ENCODE measurements at regions not wholly inside any gene's neighbourhood (a gene's known extent, or its start where the extent isn't known, plus 50 kb on each side); places are given as distances from the start of the nearest gene placed in this dataset.

DNA sequence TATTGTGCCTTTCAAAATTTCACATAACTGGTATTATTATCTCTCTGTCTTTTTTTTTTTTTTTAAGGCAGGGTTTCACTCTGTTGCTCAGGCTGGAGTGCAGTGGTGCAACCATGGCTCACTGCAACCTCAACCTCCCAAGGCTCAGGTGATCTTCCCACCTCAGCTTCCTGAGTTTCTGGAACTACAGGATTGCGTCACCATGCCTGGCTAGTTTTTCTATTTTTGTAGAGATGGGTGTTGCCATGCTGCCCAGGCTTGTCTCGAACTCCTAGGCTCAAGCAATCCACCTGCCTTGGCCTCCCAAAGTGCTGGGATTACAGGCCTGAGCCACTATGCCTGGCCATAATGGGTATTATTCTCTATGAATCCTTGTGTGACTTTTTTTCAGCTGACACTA lies 402.3 kb upstream of the SMARCA2 start:
- Mint-ChIP-seq H3K36me3 (ENCODE audit: low read depth) (no peaks in the 10 kb centered on the region), H3K4me1 (ENCODE audit: low read depth) (no peaks in the 10 kb centered on the region), H3K27ac (no peak overlapping the region), H3K27me3 (ENCODE audit: insufficient read depth) (peaks cover 2% of the 10 kb centered on the region), H3K4me3 (no peak overlapping the region), H3K9me3 (no peaks in the 10 kb centered on the region)
- intact Hi-C loops (cut with micrococcal nuclease), result no loop called here
- DNase-seq (ENCODE audit: low spot score), result no peak

DNA sequence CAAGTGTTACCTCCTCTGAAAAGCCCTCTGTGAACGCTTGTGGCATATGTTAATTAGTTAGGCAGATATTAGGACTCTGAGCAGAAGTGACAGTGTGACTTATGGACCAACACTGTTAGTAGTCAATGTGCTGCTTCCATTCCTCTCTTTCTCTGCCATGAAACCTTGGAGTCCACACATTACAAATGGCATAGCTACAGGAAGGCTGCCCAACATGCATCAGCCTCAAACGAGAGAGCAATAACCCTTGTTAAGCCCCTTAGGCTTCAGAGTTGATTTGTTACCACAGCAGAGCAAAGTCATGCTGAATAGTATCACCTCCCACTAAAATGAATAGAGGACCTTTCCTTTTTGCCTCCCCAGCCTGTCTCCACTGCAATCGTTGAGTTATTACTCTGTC lies 397.7 kb upstream of the SMARCA2 start:
- Mint-ChIP-seq H3K4me3 (no peak overlapping the region), H3K36me3 (ENCODE audit: low read depth) (no peaks in the 10 kb centered on the region), H3K9me3 (no peaks in the 10 kb centered on the region), H3K27ac (no peak overlapping the region), H3K27me3 (ENCODE audit: insufficient read depth) (peaks cover 5% of the 10 kb centered on the region), H3K4me1 (ENCODE audit: low read depth) (no peaks in the 10 kb centered on the region)
- intact Hi-C loops (cut with micrococcal nuclease), result no loop called here
- DNase-seq (ENCODE audit: low spot score), result no peak

DNA sequence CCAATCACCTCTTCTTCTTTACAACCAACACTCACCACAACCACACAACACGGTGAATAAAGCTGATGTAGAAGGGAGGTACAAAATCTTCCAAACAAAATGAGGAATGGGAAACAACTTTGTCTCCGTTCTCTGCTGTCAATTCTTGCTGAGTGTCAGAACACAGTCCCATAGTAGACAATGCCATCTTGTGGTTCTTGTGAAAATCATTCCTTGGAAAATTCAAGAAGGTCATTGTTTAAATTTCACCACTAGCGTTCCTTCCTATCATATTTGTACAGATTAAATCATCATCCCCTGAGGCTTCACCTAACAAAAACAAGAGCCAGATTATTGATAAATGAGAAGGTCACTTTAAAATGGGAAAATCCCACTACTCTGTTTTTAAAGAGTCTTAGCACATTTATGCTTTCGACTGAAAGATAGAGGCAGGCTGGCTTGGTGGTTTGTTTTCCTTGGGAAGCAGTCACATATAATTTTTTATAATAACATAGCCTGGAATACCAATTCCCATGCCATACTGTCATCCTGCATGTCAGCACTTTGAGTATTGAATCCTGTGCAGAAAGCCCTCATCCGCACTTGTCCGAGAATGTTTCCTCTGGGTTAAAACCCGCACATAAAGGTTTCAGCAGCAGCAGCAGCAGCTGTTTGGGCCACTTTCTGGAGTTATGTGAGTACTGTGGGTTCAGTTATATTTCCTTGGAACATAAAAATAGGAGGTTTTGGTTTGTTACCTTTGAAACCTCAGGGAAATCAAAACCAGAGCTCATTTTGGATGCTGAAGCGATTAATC lies 395.0 kb upstream of the SMARCA2 start:
- no peaks in the 10 kb centered on the region for H3K9me3 Mint-ChIP-seq
- no peaks in the 10 kb centered on the region for H3K36me3 Mint-ChIP-seq (ENCODE audit: low read depth)
- no peaks in the 10 kb centered on the region for H3K4me1 Mint-ChIP-seq (ENCODE audit: low read depth)
- H3K4me3 Mint-ChIP-seq, result no peak overlapping the region
- intact Hi-C loops (cut with micrococcal nuclease), result no loop called here
- DNase-seq (ENCODE audit: low spot score), result no peak
- H3K27me3 Mint-ChIP-seq (ENCODE audit: insufficient read depth), result peaks cover 3% of the 10 kb centered on the region
- H3K27ac Mint-ChIP-seq, result no peak overlapping the region

DNA sequence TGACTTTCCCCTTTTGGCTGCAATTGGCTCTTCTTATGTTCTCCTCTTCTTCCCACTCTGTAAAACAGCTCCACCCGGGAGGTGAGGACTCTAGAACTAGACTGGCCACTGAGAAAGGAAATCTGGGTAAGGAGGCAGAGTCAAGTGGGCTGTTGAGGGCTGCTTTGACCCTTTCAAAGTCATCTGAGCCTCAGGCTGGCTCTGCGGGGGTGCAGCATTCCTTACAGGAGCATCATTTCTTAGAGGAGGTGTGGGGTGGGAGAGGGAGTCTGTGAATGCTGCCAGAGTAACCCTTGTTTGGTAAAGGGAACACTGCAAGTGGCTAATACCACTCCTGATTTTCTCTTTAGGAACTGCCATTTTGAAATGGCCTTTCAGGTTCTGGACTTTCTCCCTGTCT lies 377.7 kb upstream of the SMARCA2 start:
- Mint-ChIP-seq H3K27me3 (ENCODE audit: insufficient read depth) (no peaks in the 10 kb centered on the region), H3K27ac (no peak overlapping the region), H3K36me3 (ENCODE audit: low read depth) (no peaks in the 10 kb centered on the region), H3K9me3 (no peaks in the 10 kb centered on the region), H3K4me1 (ENCODE audit: low read depth) (no peaks in the 10 kb centered on the region), H3K4me3 (no peak overlapping the region)
- no peak for DNase-seq (ENCODE audit: low spot score)
- intact Hi-C loops (cut with micrococcal nuclease), result no loop called here

DNA sequence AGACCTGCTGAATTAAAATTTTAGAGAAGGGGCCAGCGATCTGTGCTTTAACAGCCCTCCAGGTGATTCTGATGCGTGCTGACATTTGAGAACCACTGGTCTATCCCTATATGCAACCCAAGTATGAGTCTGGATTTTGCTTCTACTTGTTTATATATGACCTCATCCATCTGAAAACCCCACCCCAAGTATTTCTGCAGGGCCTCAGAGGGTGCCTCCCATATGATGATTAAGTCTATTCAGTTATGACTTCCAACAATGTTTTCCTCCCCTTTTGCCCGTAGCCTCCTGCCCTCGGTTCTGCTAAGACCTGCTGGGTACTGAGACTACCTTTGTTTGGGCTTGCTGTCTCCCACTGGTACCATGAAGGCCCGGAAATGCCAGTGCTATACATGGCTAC lies 376.0 kb upstream of the SMARCA2 start:
- no peaks in the 10 kb centered on the region for H3K4me1 Mint-ChIP-seq (ENCODE audit: low read depth)
- H3K27ac Mint-ChIP-seq, result no peak overlapping the region
- H3K27me3 Mint-ChIP-seq (ENCODE audit: insufficient read depth), result no peaks in the 10 kb centered on the region
- H3K4me3 Mint-ChIP-seq, result no peak overlapping the region
- DNase-seq (ENCODE audit: low spot score), result no peak
- intact Hi-C loops (cut with micrococcal nuclease), result no loop called here
- H3K9me3 Mint-ChIP-seq, result no peaks in the 10 kb centered on the region
- no peaks in the 10 kb centered on the region for H3K36me3 Mint-ChIP-seq (ENCODE audit: low read depth)

DNA sequence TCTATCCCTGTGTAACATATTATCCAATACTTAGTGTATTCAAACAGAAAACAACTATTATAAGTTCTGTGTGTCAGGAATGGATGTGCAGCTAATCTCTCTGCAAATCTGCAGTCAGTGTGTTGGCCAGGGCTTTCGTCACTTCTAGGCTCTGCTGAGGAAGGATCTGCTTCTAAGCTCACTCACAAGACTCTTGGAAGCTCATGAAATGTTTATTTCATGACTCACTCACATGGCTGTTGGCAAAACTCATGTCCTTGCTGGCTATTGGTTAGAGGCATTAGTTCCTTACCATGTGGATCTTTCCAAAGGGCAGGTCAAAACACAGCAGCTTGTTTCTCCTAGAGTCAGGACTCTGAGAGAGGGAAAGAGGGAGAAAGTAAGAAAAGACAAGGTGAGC lies 367.4 kb upstream of the SMARCA2 start:
- no peak overlapping the region for H3K27ac Mint-ChIP-seq
- no peak overlapping the region for H3K4me3 Mint-ChIP-seq
- no peaks in the 10 kb centered on the region for H3K9me3 Mint-ChIP-seq
- intact Hi-C loops (cut with micrococcal nuclease), result no loop called here
- H3K27me3 Mint-ChIP-seq (ENCODE audit: insufficient read depth), result peaks cover 4% of the 10 kb centered on the region
- no peaks in the 10 kb centered on the region for H3K36me3 Mint-ChIP-seq (ENCODE audit: low read depth)
- no peak for DNase-seq (ENCODE audit: low spot score)
- H3K4me1 Mint-ChIP-seq (ENCODE audit: low read depth), result no peaks in the 10 kb centered on the region

DNA sequence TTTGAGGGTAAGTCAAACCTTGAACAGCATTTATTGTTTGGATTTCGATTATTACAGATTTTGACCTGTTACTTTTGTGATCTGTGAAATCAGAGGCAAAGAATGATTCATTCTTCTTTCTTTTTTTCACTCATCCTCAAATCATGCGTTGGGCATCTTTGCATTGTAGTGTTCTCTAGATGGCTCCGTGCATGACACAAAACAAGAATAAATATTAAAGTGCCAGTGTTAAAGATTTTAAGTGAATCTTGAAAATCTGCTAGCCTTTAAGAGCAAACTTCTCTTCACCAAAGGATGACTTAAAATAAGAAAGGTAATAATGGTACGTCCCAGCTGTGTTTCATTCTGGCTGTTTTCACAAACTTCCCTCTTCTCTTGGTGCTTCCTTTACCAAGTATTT lies 361.9 kb upstream of the SMARCA2 start:
- intact Hi-C loops (cut with micrococcal nuclease), result no loop called here
- H3K36me3 Mint-ChIP-seq (ENCODE audit: low read depth), result no peaks in the 10 kb centered on the region
- no peak for DNase-seq (ENCODE audit: low spot score)
- no peak overlapping the region for H3K4me3 Mint-ChIP-seq
- H3K27me3 Mint-ChIP-seq (ENCODE audit: insufficient read depth), result peaks cover 4% of the 10 kb centered on the region
- H3K27ac Mint-ChIP-seq, result no peak overlapping the region
- no peaks in the 10 kb centered on the region for H3K9me3 Mint-ChIP-seq
- H3K4me1 Mint-ChIP-seq (ENCODE audit: low read depth), result no peaks in the 10 kb centered on the region

DNA sequence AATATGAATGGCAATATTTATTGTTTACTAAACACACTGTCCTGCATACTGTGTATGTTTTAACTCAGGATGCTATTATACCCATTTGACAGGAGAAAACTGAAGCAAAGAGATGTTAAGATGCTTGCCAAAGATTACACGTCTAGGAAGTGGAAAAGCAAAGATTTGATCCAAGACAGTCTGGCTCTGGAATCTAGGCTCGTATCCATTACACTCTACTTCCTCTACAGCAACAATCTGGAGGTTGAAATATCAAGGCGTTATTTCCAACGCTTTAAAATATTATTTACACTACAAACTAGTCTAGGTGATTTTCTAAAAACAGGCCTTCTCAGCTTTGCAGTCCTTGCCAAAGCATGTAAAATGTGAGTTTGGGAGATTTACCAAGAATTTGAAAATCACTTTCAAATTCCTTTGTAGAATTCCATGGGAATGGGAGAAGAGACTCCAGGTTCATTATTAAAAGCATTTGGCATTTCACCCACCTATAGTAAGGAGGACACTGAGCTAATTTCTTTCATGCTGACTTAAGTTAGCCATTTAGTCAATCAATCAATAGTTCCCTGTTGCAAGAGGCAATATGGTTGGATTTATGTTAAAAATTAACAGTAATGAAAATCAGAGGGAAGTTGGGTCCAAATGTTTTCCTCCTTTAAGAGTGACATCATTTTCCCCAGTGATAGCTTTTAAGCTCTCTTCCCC lies 356.3 kb upstream of the SMARCA2 start:
- Mint-ChIP-seq H3K9me3 (no peaks in the 10 kb centered on the region), H3K4me1 (ENCODE audit: low read depth) (no peaks in the 10 kb centered on the region), H3K4me3 (no peak overlapping the region), H3K27ac (no peak overlapping the region), H3K27me3 (ENCODE audit: insufficient read depth) (no peaks in the 10 kb centered on the region), H3K36me3 (ENCODE audit: low read depth) (no peaks in the 10 kb centered on the region)
- no peak for DNase-seq (ENCODE audit: low spot score)
- intact Hi-C loops (cut with micrococcal nuclease), result no loop called here

DNA sequence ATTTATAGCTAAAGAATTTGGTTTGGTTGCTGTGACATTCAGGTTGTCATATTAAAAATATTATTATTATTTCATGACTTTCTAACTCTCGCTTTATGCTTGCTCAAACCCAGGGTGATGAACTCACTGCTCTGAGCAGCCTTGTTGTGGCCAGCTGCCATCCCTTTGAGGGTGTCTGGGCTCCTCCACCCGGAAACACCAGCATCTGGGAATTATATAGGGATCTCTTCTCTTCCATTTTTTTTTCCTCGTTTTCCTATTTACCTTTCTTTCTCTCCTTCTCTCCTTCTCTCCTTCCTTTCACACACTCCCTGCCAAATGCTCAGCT lies 355.8 kb upstream of the SMARCA2 start:
- intact Hi-C loops (cut with micrococcal nuclease), result no loop called here
- H3K27ac Mint-ChIP-seq, result no peak overlapping the region
- H3K9me3 Mint-ChIP-seq, result no peaks in the 10 kb centered on the region
- no peak overlapping the region for H3K4me3 Mint-ChIP-seq
- no peaks in the 10 kb centered on the region for H3K36me3 Mint-ChIP-seq (ENCODE audit: low read depth)
- H3K4me1 Mint-ChIP-seq (ENCODE audit: low read depth), result no peaks in the 10 kb centered on the region
- no peak for DNase-seq (ENCODE audit: low spot score)
- no peaks in the 10 kb centered on the region for H3K27me3 Mint-ChIP-seq (ENCODE audit: insufficient read depth)

DNA sequence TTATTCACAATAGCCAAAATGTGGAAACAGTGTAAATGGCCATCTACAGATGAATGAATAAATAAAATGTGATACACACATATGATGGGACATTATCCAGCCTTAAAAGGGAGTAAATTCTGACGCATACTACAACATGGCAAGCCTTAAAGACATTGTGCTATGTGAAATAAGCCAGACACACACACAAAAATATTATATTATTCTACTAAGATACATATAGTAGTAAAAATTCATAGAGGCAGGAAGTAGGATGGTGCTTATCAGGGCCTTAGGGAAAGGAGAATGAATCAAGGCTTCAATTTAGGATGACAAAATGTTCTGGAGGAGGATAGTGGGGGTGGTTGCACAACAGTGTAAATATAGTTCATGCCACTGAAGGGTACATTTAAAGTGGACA lies 346.7 kb upstream of the SMARCA2 start:
- Mint-ChIP-seq H3K4me3 (no peak overlapping the region), H3K4me1 (ENCODE audit: low read depth) (no peaks in the 10 kb centered on the region)

DNA sequence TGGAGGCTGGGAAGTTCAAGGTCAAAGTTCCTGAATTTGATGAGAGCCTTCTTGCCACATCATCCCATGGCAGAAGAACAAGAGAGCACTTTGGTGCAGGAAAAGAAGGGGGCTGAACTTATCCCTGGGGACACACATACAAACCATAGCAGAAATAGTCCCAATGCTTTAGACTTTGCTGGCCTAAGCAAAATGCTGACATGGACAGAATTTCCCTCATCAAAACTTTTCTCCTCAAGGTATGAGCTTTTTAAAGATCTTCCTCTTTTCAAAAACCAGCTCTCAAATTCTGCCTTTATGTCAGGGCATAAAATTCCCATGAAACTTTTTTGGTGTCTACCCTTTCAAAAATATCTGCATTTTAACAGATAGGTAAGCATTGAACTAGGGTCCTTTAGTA lies 341.8 kb upstream of the SMARCA2 start:
- H3K27me3 Mint-ChIP-seq (ENCODE audit: insufficient read depth), result no peaks in the 10 kb centered on the region
- H3K4me3 Mint-ChIP-seq, result no peak overlapping the region
- no peak for DNase-seq (ENCODE audit: low spot score)

More for the DNA sequence above, 346.7 kb upstream of the SMARCA2 start:
- Mint-ChIP-seq H3K27ac (no peak overlapping the region), H3K9me3 (no peaks in the 10 kb centered on the region), H3K27me3 (ENCODE audit: insufficient read depth) (no peaks in the 10 kb centered on the region), H3K36me3 (ENCODE audit: low read depth) (no peaks in the 10 kb centered on the region)
- intact Hi-C loops (cut with micrococcal nuclease), result no loop called here
- DNase-seq (ENCODE audit: low spot score), result no peak

DNA sequence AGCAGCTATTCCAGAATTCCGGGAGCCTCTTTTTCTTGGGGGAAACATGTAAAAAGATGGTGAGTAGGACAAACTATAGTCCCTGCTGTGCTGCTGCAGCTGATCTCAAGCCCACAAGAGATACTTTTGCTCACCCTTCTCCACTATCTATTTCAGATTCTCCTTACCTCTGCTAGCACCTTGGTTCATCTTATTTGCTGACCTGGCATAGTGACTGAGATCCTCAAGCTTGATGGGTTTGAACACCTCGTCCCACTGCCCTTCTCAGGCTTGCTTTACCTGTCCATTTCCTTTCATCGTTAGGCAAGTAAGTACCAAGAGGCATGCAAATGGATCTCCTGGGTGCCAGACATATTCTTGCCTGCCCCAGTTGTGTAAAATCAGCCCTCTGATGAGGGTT lies 338.4 kb upstream of the SMARCA2 start:
- Mint-ChIP-seq H3K4me1 (ENCODE audit: low read depth) (no peaks in the 10 kb centered on the region), H3K9me3 (no peaks in the 10 kb centered on the region), H3K27me3 (ENCODE audit: insufficient read depth) (no peaks in the 10 kb centered on the region), H3K36me3 (ENCODE audit: low read depth) (no peaks in the 10 kb centered on the region), H3K27ac (no peak overlapping the region), H3K4me3 (no peak overlapping the region)
- DNase-seq (ENCODE audit: low spot score), result no peak
- intact Hi-C loops (cut with micrococcal nuclease), result no loop called here

More for the DNA sequence above, 341.8 kb upstream of the SMARCA2 start:
- H3K27ac Mint-ChIP-seq, result no peak overlapping the region
- no peaks in the 10 kb centered on the region for H3K36me3 Mint-ChIP-seq (ENCODE audit: low read depth)
- H3K4me1 Mint-ChIP-seq (ENCODE audit: low read depth), result no peaks in the 10 kb centered on the region
- intact Hi-C loops (cut with micrococcal nuclease), result no loop called here
- no peaks in the 10 kb centered on the region for H3K9me3 Mint-ChIP-seq

DNA sequence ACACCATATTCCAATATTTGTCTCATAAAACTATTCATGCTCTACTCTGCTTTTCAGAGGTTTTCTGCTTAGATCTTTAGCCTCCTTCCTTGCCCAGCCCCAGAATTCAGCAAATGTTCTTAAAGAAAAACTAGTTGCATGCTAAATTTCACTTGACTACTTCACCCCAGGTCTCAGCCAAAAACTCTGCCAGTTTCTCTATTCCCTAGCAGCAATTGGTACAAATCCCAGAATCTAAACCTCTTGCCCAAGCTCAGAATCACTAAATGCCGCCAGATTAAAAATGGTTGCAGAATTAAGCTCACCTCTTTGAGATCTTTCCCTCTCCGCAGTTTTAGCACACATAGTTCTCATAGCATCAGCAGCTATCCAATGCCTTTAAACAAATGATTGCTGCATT lies 331.2 kb upstream of the SMARCA2 start:
- Mint-ChIP-seq H3K27ac (no peak overlapping the region), H3K4me3 (no peak overlapping the region), H3K27me3 (ENCODE audit: insufficient read depth) (no peaks in the 10 kb centered on the region), H3K36me3 (ENCODE audit: low read depth) (no peaks in the 10 kb centered on the region), H3K4me1 (ENCODE audit: low read depth) (no peaks in the 10 kb centered on the region), H3K9me3 (no peaks in the 10 kb centered on the region)
- intact Hi-C loops (cut with micrococcal nuclease), result no loop called here
- DNase-seq (ENCODE audit: low spot score), result no peak

DNA sequence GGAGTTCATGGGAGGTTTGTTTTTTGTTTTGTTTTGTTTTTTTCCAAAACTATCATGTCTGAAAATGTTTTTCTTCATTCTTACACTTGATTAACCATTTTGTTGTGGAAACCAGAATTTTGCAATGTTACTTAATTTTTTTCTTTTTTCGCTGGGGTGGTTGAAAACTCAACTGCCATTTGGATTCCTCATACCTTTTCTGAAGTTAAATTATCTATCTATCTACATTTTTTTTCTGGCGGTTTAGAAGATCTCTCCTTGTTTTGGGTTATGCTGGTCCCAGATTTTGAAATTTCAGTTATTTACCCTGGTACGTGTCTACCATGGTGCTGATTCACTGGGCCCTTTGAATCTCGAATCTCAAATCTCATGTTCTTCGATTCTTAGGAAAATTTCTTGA lies 316.2 kb upstream of the SMARCA2 start:
- H3K4me3 Mint-ChIP-seq, result no peak overlapping the region
- H3K36me3 Mint-ChIP-seq (ENCODE audit: low read depth), result no peaks in the 10 kb centered on the region
- no peak for DNase-seq (ENCODE audit: low spot score)
- intact Hi-C loops (cut with micrococcal nuclease), result no loop called here
- no peaks in the 10 kb centered on the region for H3K4me1 Mint-ChIP-seq (ENCODE audit: low read depth)
- no peaks in the 10 kb centered on the region for H3K9me3 Mint-ChIP-seq
- no peak overlapping the region for H3K27ac Mint-ChIP-seq
- peaks cover 16% of the 10 kb centered on the region for H3K27me3 Mint-ChIP-seq (ENCODE audit: insufficient read depth)

All from activated T-helper 1 cell treated with anti-CD3 and anti-CD28 coated beads, Interleukin-12 subunit alpha, Interleukin-12 subunit beta, Interleukin-2, Interleukin-4 antibody, amounts not matched to agents 30 ng/mL and 10 ng/mL and 1 ng/mL, durations not matched to agents 14 hours and 24 hours and 36 hours (primary cell).